A673 (cell line): ENCODE measurements at regions not wholly inside any gene's neighbourhood (a gene's known extent, or its start where the extent isn't known, plus 50 kb on each side); places are given as distances from the start of the nearest gene placed in this dataset.

Source experiments
- CTCF ChIP-seq: fragments of 300-800, 200-600 bp; sonication (generic); conservative IDR thresholded peaks from 2 replicates; pipeline ENCODE4 v1.5.1; 2017; ENCODE audit warnings: low read depth, mild to moderate bottlenecking, antibody characterized with exemption, low read length, moderate library complexity, mixed read lengths
- EZH2 ChIP-seq: fragments of 200-600 bp; sonication (generic); IDR thresholded peaks from 2 replicates; pipeline ENCODE4 v1.6.1; 2017; ENCODE audit warnings: borderline replicate concordance, low read depth, mild to moderate bottlenecking, mixed read lengths, antibody characterized with exemption, low read length; ENCODE audit not compliant: poor library complexity, severe bottlenecking

- TF ChIP-seq CTCF, result no peak
- no peak for TF ChIP-seq EZH2
These were observed 610.3 kb upstream of the CDH5 start for GRCh38 chr16:65756163-65756562.
